ENCODE measurements at regions not wholly inside any gene's neighbourhood (a gene's known extent, or its start where the extent isn't known, plus 50 kb on each side); places are given as distances from the start of the nearest gene placed in this dataset.

- WGBS, 2 donors, result 60 to 65% methylated on average over 9 of the region's 9 CpGs
- TF ChIP-seq CTCF (IDR thresholded peaks at IDR 0.05), result no peak
- TF ChIP-seq POLR2A (IDR thresholded peaks at IDR 0.05), result no peak
- no peaks in the 10 kb centered on the region for H3K4me1 ChIP-seq
- H3K36me3 ChIP-seq, result no peaks in the 10 kb centered on the region
- H3K4me3 ChIP-seq (replicated peaks in 1 of 3), result no peak overlapping the region
- intact Hi-C loops (cut with DNase I), result no loop called here
- no peak overlapping the region for H3K27ac ChIP-seq
- no peaks in the 10 kb centered on the region for H3K27me3 ChIP-seq
- H3K9me3 ChIP-seq, result no peaks in the 10 kb centered on the region
- DNase-seq, result no peak
These were observed 362.7 kb upstream of the COBL start for GRCh38 chr7:51679358-51679757.

GRCh38 chr7:51666751-51667150 is 350.1 kb upstream of the COBL start:
- H3K9me3 ChIP-seq, result no peaks in the 10 kb centered on the region
- TF ChIP-seq POLR2A (IDR thresholded peaks at IDR 0.05) (no peak), CTCF (IDR thresholded peaks at IDR 0.05) (no peak)
- no peaks in the 10 kb centered on the region for H3K36me3 ChIP-seq
- 32 to 43% methylated on average over 5 of the region's 5 CpGs for WGBS, 2 donors
- no peaks in the 10 kb centered on the region for H3K4me1 ChIP-seq
- no peak for DNase-seq
- no peak overlapping the region for H3K27ac ChIP-seq
- no peaks in the 10 kb centered on the region for H3K27me3 ChIP-seq
- intact Hi-C loops (cut with DNase I), result no loop called here
- no peak overlapping the region for H3K4me3 ChIP-seq (replicated peaks in 1 of 3)

- no peaks in the 10 kb centered on the region for H3K36me3 ChIP-seq
- no peak overlapping the region for H3K27ac ChIP-seq
- no peaks in the 10 kb centered on the region for H3K9me3 ChIP-seq
- no peak overlapping the region for H3K4me3 ChIP-seq (replicated peaks in 1 of 3)
- no peaks in the 10 kb centered on the region for H3K27me3 ChIP-seq
- WGBS, 2 donors, result 12 to 17% methylated on average over 3 of the region's 3 CpGs
- intact Hi-C loops (cut with DNase I), result no loop called here
- no peak for TF ChIP-seq POLR2A (IDR thresholded peaks at IDR 0.05)
- TF ChIP-seq CTCF (IDR thresholded peaks at IDR 0.05), result no peak
- H3K4me1 ChIP-seq, result no peaks in the 10 kb centered on the region
- no peak for DNase-seq
These were observed 349.7 kb upstream of the COBL start for GRCh38 chr7:51666266-51666665.

GRCh38 chr7:51665045-51665780 is 348.6 kb upstream of the COBL start:
- intact Hi-C loops (cut with DNase I), result no loop called here
- Histone ChIP-seq H3K36me3 (no peaks in the 10 kb centered on the region), H3K27ac (no peak overlapping the region), H3K9me3 (no peaks in the 10 kb centered on the region), H3K4me3 (replicated peaks in 1 of 3) (no peak overlapping the region), H3K27me3 (no peaks in the 10 kb centered on the region), H3K4me1 (no peaks in the 10 kb centered on the region)
- TF ChIP-seq CTCF (IDR thresholded peaks at IDR 0.05) (no peak), POLR2A (IDR thresholded peaks at IDR 0.05) (no peak)
- WGBS, 2 donors, result 80 to 84% methylated on average over 7 of the region's 7 CpGs
- DNase-seq, result no peak

- Histone ChIP-seq H3K27me3 (no peaks in the 10 kb centered on the region), H3K4me1 (no peaks in the 10 kb centered on the region), H3K27ac (no peak overlapping the region), H3K4me3 (replicated peaks in 1 of 3) (no peak overlapping the region), H3K9me3 (no peaks in the 10 kb centered on the region), H3K36me3 (no peaks in the 10 kb centered on the region)
- intact Hi-C loops (cut with DNase I), result no loop called here
- DNase-seq, result no peak
- TF ChIP-seq POLR2A (IDR thresholded peaks at IDR 0.05) (no peak), CTCF (IDR thresholded peaks at IDR 0.05) (no peak)
- WGBS, 2 donors, result 91 to 93% methylated on average over 7 of the region's 7 CpGs
These were observed 343.9 kb upstream of the COBL start for GRCh38 chr7:51660516-51660915.

Data from thyroid gland (tissue), 4 donors.